K562 (cell line): ENCODE measurements at regions not wholly inside any gene's neighbourhood (a gene's known extent, or its start where the extent isn't known, plus 50 kb on each side); places are given as distances from the start of the nearest gene placed in this dataset.

ENCODE experiments used
- ATAC-seq: fragments of 200-7000 bp; cut with Tn5 transposase; 3 replicates; pipeline ENCODE4 v1.9.1; 2020; ENCODE audit warnings: moderate library complexity
- BruUV-seq: library from RNA; stranded (reverse); fragments of 400-500 nt; replicated peaks from 2 replicates; lab custom pipeline; 2021; lab: Mats Ljungman, UMichigan
- CTCF ChIA-PET: fragments of 300-600 bp; formaldehyde crosslinking; extraction: SDS; loops from one replicate; lab custom pipeline; 2021; ENCODE audit warnings: low intra/inter-chr PET ratio; lab: Yijun Ruan, JAX
- POLR2A ChIA-PET: fragments of 300-600, 350-650 bp; sonication (Branson Sonifier 250); formaldehyde crosslinking; extraction: SDS; loops from one replicate; lab custom pipeline; 2021; ENCODE audit warnings: antibody characterized with exemption, inconsistent platforms; lab: Yijun Ruan, JAX
- DNase-seq, 4 experiments: peaks; one replicate each; pipeline versions ENCODE4 v3.0.0 to v3.0.0-alpha.2; 2011 to 2018; ENCODE audit warnings: low spot score in 3 of 4, mixed read lengths in 3 of 4; ENCODE audit errors: extremely low read depth in 1 of 4
- FAIRE-seq: peaks from 2 replicates; lab custom pipeline; 2011; peaks lifted over from hg19 to GRCh38; lab: Jason Lieb, UNC
- H2AFZ ChIP-seq: 2 replicates; pipeline ENCODE4 v1.6.0; 2011; ENCODE audit warnings: low read depth, low read length, control low read depth, inconsistent platforms
- H3K27ac ChIP-seq: fragments of 200-600 bp; 3 replicates; pipeline ENCODE4 v1.8.0; 2011; ENCODE audit warnings: low read depth, mild to moderate bottlenecking, control low read depth, inconsistent platforms, low read length, moderate library complexity, mixed read lengths; ENCODE audit errors: extremely low read depth
- H3K27me3 ChIP-seq, 2 experiments: fragments of 300-600 bp in 1 of 2; 2 replicates in 1 of 2; 3 replicates in 1 of 2; pipeline versions ENCODE4 v1.6.0 to v1.8.0; 2011; ENCODE audit warnings: inconsistent platforms in 2 of 2, low read length in 2 of 2, mild to moderate bottlenecking in 1 of 2, mixed read lengths in 1 of 2, moderate library complexity in 1 of 2; ENCODE audit not compliant: control insufficient read depth in 2 of 2, insufficient read depth in 2 of 2
- H3K36me3 ChIP-seq: fragments of 300-600 bp; 3 replicates; pipeline ENCODE4 v1.8.0; 2011; ENCODE audit warnings: mild to moderate bottlenecking, low read length, inconsistent platforms; ENCODE audit not compliant: control insufficient read depth, insufficient read depth
- H3K4me1 ChIP-seq, 2 experiments: fragments of 200-600 bp in 1 of 2; replicated peaks in 1 of 2; 2 replicates in 1 of 2; 3 replicates in 1 of 2; pipeline versions ENCODE4 v1.5.1 to v1.8.0; 2011; ENCODE audit warnings: inconsistent platforms in 2 of 2, low read length in 2 of 2, mild to moderate bottlenecking in 1 of 2, mixed read lengths in 1 of 2, moderate library complexity in 1 of 2; ENCODE audit not compliant: control insufficient read depth in 2 of 2, insufficient read depth in 2 of 2
- H3K4me2 ChIP-seq: 2 replicates; pipeline ENCODE4 v1.6.1; 2011; ENCODE audit warnings: low read length, control low read depth, inconsistent platforms, mixed read lengths; ENCODE audit not compliant: insufficient read depth
- H3K4me3 ChIP-seq: fragments of 200-600 bp; sonication (generic), shearing (Covaris generic); 2 replicates; pipeline ENCODE4 v1.5.1; 2016; ENCODE audit warnings: control low read depth, inconsistent platforms
- H3K79me2 ChIP-seq: fragments of 200-600 bp; 3 replicates; pipeline ENCODE4 v1.8.0; 2011; ENCODE audit warnings: low read length, inconsistent platforms; ENCODE audit not compliant: control insufficient read depth, insufficient read depth
- H3K9ac ChIP-seq, 2 experiments: 2 replicates each; pipeline versions ENCODE4 v1.6.0 to v1.6.1; 2011; ENCODE audit warnings: low read depth in 2 of 2, low read length in 2 of 2, control low read depth in 1 of 2, inconsistent platforms in 1 of 2, mild to moderate bottlenecking in 1 of 2, mixed read lengths in 1 of 2; ENCODE audit not compliant: insufficient read depth in 1 of 2
- H3K9me1 ChIP-seq: one replicate; pipeline ENCODE4 v1.6.0; 2011; ENCODE audit warnings: inconsistent platforms, mild to moderate bottlenecking, low read length, moderate library complexity; ENCODE audit not compliant: control insufficient read depth, insufficient read depth
- H3K9me3 ChIP-seq: replicated peaks from 2 replicates; pipeline ENCODE4 v1.5.1; 2011; ENCODE audit warnings: low read depth, low read length, inconsistent platforms; ENCODE audit not compliant: control insufficient read depth, insufficient read depth
- H4K20me1 ChIP-seq: replicated peaks from 2 replicates; pipeline ENCODE4 v1.6.1; 2011; ENCODE audit warnings: low read length, inconsistent platforms, mixed read lengths; ENCODE audit not compliant: control insufficient read depth, insufficient read depth
- MYNN ChIP-seq, 2 experiments: sonication (generic); formaldehyde crosslinking in 1 of 2; IDR thresholded peaks; 2 replicates each; pipeline versions ENCODE4 v1.5.0 to v1.6.1; 2016 to 2020; ENCODE audit warnings: antibody characterized with exemption in 1 of 2, missing genetic modification reagents in 1 of 2
- NFXL1 ChIP-seq: fragments of 450-650 bp; formaldehyde crosslinking; IDR thresholded peaks from 2 replicates; pipeline ENCODE4 v1.4.0; 2021; ENCODE audit warnings: mild to moderate bottlenecking
- SIX5 ChIP-seq, 2 experiments: IDR thresholded peaks; 2 replicates each; pipeline ENCODE4 v1.6.1; 2011; ENCODE audit warnings: low read length in 2 of 2, borderline replicate concordance in 1 of 2, low read depth in 1 of 2, mild to moderate bottlenecking in 1 of 2, moderate library complexity in 1 of 2; ENCODE audit not compliant: insufficient read depth in 1 of 2
- ZNF384 ChIP-seq: IDR thresholded peaks from 2 replicates; pipeline ENCODE4 v1.6.1; 2012; ENCODE audit warnings: low read depth, low read length, improper control_type of control experiment
- WGBS: fragments of 100-300 bp; shearing (Covaris generic); methylation state at CpG from one replicate; pipeline ENCODE4 v1.1.6; 2016; ENCODE audit warnings: low coverage, mixed read lengths; ENCODE audit not compliant: insufficient coverage; ENCODE audit errors: missing lambda C conversion rate; 5-methylcytosine and 5-hydroxymethylcytosine counted together
- in situ Hi-C: fragments of 300-500 bp; cut with MboI; formaldehyde crosslinking; loops from 4 replicates; pipeline ENCODE4 v1.15.0; 2018; ENCODE audit warnings: inconsistent platforms, mixed read lengths
- intact Hi-C: fragments of 100-400 bp; cut with micrococcal nuclease; formaldehyde crosslinking; loops from 2 replicates; pipeline ENCODE4 v1.14.2; 2022
- TF ChIP-seq, protein P1 (sequence below): fragments of 250-450 bp; sonication (Bioruptor Pico); IDR thresholded peaks from 2 replicates; pipeline ENCODE4 v1.4.0; 2020

DNA sequence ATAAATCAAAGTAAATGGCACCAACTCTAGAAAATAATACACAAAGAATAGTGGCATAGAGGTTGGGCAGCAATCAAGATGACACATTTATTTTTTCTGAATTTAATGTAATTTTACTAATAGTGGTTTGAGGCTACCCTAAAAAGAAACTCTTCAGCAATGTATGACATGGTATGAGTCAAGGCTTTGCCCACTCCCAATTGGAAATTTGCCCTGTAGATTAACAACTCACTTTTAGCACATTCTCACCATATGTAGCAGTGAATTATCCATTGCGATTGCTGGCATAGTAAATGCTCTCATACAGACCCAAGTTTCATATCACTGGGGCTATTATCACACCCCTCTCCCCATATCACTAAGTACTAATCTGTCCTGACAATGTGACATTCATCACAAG, 832.1 kb upstream of the ZNF608 start (continued):
- TF ChIP-seq MYNN (IDR thresholded peaks at IDR 0.05) (no peak), MYNN (CRISPR knock-in tag; IDR thresholded peaks at IDR 0.05) (no peak), NFXL1 (CRISPR knock-in tag) (no peak), SIX5 (IDR thresholded peaks at IDR 0.05; ENCODE audit: borderline replicate concordance in 1 of 2, insufficient read depth in 1 of 2, low read depth in 1 of 2, low read length in 2 of 2) (no peak)

DNA sequence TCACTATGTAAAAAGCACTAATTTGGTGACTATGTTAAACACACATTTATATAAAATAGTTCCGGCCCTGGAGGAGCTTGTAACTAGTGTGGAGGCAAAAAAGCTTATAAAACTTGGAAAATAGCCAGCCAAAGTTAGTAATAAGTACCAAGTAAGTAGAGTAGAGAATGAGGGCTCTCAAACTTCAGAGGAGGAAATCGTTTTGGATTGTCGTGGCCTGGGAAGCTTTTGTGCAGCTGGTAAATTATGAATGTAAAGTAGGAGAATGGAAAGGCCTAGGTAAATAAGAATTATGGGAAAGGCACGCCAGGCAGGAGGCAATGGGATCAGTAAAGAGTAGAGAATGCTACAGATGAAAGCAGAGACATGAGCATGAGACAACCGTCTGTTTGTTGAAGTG, 832.7 kb upstream of the ZNF608 start:
- no peak overlapping the region for H3K4me3 ChIP-seq
- no peak for ATAC-seq
- no peaks in the 10 kb centered on the region for H3K4me1 ChIP-seq
- ChIA-PET CTCF (no interaction called here), POLR2A (no interaction called here)
- no peaks in the 10 kb centered on the region for H3K9me1 ChIP-seq
- H3K4me2 ChIP-seq = no peak overlapping the region
- intact Hi-C loops (no loop called here), in situ Hi-C loops (no loop called here)
- no peak for DNase-seq
- no TSS peak for BruUV-seq
- 2% methylated on average over 5 of the region's 5 CpGs for WGBS
- TF ChIP-seq, protein P1, sequence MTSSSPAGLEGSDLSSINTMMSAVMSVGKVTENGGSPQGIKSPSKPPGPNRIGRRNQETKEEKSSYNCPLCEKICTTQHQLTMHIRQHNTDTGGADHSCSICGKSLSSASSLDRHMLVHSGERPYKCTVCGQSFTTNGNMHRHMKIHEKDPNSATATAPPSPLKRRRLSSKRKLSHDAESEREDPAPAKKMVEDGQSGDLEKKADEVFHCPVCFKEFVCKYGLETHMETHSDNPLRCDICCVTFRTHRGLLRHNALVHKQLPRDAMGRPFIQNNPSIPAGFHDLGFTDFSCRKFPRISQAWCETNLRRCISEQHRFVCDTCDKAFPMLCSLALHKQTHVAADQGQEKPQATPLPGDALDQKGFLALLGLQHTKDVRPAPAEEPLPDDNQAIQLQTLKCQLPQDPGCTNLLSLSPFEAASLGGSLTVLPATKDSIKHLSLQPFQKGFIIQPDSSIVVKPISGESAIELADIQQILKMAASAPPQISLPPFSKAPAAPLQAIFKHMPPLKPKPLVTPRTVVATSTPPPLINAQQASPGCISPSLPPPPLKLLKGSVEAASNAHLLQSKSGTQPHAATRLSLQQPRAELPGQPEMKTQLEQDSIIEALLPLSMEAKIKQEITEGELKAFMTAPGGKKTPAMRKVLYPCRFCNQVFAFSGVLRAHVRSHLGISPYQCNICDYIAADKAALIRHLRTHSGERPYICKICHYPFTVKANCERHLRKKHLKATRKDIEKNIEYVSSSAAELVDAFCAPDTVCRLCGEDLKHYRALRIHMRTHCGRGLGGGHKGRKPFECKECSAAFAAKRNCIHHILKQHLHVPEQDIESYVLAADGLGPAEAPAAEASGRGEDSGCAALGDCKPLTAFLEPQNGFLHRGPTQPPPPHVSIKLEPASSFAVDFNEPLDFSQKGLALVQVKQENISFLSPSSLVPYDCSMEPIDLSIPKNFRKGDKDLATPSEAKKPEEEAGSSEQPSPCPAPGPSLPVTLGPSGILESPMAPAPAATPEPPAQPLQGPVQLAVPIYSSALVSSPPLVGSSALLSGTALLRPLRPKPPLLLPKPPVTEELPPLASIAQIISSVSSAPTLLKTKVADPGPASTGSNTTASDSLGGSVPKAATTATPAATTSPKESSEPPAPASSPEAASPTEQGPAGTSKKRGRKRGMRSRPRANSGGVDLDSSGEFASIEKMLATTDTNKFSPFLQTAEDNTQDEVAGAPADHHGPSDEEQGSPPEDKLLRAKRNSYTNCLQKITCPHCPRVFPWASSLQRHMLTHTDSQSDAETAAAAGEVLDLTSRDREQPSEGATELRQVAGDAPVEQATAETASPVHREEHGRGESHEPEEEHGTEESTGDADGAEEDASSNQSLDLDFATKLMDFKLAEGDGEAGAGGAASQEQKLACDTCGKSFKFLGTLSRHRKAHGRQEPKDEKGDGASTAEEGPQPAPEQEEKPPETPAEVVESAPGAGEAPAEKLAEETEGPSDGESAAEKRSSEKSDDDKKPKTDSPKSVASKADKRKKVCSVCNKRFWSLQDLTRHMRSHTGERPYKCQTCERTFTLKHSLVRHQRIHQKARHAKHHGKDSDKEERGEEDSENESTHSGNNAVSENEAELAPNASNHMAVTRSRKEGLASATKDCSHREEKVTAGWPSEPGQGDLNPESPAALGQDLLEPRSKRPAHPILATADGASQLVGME (CRISPR knock-in tag) = no peak
- no peak for TF ChIP-seq ZNF384
- FAIRE-seq = no peak
- H3K36me3 ChIP-seq = no peaks in the 10 kb centered on the region
- H3K27ac ChIP-seq = no peak overlapping the region
- H2AFZ ChIP-seq = no peak overlapping the region
- H3K79me2 ChIP-seq = no peaks in the 10 kb centered on the region
- no peak overlapping the region for H3K9ac ChIP-seq
- no peaks in the 10 kb centered on the region for H3K27me3 ChIP-seq
- H4K20me1 ChIP-seq = no peaks in the 10 kb centered on the region
- no peaks in the 10 kb centered on the region; the same call in 1 of the 2 replicates for H3K9me3 ChIP-seq
